GM19035 (cell line): ENCODE measurements at regions not wholly inside any gene's neighbourhood (a gene's known extent, or its start where the extent isn't known, plus 50 kb on each side); places are given as distances from the start of the nearest gene placed in this dataset.

Source experiments
- ATAC-seq: cut with Tn5 transposase; IDR thresholded peaks from one replicate; pipeline ENCODE4 v1.9.1; 2021; ENCODE audit not compliant: unreplicated experiment

DNA sequence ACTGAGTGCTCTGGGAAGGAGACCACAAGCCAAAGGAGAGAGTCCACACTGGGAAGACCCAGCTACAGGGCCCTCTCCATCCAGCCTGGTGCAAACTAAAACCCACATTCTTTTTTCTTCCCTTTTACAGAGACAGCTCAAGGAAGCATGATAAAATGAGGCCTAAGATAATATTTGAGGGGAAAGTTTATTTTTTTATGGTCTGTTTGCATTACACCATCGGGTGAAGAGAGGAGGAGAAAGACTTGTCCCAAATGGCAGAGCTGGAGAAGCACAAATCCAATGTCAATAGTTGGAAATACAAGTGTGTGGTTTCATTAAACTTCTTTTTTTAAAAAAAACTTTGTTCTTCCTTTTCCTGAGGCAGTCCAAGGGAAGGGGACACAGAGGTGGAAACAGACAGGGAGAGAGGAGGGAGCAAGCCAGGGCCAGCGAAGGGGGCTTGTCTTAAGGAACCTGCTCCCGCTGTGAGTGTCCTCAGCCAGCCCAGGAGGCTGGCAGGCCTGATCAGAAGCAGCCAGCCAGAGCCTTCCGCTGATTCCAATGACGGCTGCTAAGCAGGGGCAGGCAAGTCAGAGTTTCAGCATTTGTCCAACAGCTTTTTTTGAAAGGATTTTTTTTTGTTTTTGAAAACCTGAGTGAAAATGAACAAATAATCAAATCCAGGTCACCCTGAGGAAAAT lies 203.8 kb upstream of the SIX2 start:
- no peak for ATAC-seq

DNA sequence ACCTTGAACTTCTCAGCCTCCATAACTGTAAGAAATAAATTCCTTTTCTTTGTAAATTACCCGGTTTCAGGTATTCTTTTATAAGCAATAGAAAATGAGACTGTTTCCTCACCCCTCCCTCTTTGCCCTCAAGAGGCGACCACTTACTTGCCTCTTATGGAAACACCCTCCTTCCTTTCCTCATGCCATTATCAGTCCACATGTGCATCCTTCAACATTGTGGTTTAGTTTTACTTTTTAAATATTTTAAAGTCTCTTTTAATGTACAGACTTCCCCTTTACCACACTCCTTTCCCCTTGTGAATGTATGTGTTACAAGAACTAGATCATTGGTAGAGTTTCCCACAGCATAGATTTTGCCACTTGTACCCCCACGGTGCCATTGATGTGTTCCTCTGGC lies 202.4 kb upstream of the SIX2 start:
- no peak for ATAC-seq

DNA sequence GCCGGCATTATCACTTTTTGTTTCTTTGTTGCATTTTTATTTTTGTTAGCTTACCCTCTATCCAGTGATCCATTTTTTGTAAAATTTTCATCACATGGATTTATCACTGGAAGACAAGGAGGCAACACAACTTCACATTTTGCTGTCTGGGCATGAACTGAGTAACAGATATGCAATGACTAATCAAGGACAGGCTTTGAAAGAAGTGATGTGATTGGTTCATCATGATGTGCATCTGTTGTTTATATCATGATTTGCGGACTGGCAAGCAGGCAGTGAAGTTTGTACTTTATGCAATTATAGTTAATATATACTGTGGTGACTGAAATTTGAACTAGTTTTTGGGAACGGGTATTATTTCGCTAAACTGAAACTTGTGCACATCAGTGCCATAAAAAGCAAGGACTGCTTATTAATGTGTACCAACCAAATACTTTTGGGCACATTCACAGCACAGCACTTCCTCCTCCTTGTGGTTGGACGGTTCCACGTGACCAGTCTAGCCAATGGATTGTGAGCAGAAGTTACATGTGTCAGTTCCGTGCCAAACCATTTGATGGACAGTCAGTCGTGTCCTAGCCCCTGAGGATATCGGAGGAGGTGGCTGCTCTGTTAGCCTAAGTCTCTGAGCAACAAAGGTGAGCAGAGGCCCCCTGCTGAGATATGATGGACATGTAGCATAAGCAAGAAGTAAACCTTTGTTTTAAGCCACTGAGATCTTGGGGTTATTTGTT lies 201.4 kb upstream of the SIX2 start:
- ATAC-seq: no peak

DNA sequence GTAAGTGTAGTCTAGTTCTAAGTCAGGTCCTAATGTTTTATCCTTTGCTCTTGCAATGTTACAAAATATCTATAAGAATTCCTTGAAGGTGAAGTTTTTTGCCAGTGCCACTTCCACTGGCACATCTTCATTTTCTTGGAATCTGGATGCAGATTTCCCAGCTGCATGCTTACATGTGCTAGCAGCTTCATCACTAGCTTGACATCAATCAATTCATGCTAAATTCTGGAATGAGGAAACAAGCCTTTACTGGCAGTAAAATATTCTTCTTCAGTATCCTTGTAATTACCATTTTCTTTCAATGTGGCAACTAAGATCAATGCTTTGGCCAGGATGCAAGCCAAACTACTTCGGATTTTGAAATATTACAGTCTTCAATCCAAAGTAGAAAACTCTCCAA lies 200.6 kb upstream of the SIX2 start:
- no peak for ATAC-seq

DNA sequence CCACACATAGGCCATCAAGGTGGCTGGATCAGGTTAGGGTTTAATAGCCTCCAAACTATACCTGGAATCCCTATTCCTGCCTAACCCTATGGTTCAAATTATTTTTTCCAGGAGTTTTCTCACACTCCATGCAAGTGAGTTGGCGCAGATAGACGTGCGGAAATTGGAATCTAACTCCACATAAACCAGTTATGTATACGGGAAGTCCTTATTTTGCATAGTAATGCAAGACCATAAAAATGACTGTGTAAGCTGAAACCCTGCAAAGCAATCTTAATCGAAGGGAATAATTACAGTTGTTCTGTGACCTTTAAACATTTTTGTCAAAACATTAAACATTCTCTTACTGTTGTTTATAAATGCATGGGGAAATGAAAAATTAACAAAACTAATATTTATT lies 200.1 kb upstream of the SIX2 start:
- no peak for ATAC-seq

DNA sequence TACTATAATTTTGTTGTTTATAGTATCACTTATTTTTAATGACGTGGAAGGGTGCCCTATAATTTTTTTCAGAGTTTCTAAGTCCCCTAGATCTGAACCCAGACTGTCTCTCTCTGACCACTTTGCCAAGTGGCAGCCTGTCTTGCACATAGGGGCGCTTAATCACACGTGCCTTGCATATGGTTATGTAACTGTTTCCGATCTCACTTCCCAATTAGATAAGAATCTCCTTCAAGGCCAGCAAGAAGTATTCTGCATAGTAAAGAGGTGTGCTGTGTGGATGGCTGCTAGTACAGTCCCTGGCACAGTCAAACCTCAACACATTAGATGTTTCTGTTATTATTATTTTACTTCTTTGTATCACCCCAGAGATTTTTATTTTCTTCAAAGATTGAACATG lies 197.8 kb upstream of the SIX2 start:
- no peak for ATAC-seq

DNA sequence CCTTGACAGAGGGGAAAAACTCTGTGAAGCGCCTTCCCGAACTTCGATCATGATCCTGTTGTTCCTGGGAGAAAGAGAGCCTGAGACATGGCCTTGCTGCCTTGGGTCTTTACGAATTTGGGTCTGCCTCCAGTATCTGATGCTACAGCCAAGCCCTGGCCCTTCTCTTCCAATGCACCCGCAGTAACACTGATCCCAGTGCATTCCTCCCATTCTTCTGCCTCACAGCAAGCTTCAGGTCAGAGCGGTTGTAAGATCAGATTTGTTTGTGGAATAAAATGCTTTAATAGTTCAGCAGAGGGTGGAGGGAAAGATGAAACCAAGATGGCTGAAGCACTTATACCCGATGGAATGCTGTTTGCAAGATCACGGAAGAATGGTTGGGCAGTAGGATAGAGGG lies 196.7 kb upstream of the SIX2 start:
- ATAC-seq: no peak

DNA sequence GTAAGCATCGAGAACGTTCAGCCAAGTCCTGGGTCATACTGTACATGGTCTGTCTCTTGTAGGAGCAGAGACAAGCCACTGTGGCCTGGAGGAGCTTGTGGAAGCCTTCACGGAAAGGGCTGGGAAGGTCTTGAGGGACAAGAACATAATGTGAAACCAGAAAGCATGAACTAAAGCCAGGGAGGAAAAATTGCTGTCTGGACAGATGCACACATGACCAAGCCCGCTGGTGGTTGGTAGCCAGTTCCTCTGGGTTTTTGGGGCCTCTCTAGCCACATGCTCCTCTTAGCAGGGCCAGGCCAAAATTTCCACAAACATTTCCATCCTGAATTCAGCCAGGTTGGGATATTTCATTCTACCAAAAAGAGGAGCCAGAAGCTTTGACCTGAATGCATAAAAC lies 196.2 kb upstream of the SIX2 start:
- no peak for ATAC-seq

DNA sequence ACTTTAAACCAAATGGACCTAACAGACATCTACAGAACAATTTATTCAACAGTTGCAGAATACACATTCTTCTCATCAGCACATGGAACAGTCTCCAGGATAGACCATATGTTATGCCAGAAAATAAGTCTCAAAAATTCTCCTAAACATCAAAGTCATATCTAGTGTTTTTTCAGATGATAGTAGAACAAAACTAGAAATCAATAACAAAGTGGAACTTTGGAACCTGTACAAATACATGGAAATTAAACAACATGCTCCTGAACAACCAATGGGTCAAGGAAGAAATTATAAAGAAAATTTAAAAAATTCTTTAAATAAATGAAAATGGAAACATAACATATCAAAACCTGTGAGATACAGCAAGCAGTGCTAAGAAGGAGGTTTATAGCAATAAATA lies 194.1 kb upstream of the SIX2 start:
- no peak for ATAC-seq

DNA sequence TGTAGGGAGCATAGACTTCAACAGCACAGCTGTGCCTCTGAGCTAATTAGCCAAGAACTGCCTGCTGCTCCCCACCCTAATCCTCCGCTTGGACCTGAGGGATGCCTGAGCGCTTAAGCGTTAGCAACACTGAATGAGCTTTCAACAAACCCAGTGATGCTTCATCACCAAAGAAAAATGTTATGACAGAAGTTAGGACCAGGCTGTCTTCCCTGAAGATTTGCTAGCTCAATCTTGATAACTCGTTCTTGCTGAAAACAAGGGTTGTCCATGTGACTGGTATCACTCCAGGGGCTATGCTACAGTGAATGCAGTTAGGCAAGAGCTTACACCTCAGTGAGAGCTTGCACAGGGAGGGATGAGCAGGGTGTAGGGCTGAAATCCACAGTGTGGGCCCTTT lies 190.7 kb upstream of the SIX2 start:
- no peak for ATAC-seq

DNA sequence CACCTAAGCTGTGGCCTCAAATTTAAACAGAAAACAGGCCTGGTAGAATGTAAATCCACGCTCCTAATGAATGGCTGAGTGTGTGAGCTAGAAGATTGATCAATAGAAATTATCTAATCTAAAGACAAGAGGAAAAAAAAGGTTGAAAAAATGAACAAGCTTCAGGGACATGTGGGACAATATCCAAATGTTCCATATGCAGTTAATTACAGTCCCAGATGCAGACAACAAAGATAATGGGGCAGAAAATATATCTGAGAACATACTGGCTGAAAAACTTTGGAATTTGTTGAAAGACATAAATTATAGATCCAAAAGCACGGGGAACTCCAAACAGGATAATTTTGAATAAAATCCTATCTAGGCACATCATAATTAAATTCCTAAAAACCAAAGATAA lies 186.7 kb upstream of the SIX2 start:
- ATAC-seq: no peak

DNA sequence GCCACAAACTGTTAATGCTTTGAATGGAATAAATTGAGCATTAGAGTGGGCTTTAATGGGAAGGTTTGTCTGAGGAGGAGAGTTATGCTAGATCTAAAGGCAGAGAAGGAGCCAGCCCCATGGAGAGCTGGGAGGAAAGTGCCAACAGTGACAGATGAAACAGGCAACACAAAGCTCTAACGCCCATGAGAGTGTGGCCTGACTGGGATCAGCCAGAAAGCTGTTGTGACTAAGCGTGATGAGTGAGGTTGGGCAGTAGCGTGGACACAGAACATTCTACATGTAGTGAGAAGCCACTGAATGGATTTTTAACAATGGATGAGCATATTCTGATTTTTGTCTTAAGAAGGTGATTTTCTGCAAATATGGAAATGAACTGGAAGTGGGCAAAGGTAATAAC lies 185.3 kb upstream of the SIX2 start:
- no peak for ATAC-seq

DNA sequence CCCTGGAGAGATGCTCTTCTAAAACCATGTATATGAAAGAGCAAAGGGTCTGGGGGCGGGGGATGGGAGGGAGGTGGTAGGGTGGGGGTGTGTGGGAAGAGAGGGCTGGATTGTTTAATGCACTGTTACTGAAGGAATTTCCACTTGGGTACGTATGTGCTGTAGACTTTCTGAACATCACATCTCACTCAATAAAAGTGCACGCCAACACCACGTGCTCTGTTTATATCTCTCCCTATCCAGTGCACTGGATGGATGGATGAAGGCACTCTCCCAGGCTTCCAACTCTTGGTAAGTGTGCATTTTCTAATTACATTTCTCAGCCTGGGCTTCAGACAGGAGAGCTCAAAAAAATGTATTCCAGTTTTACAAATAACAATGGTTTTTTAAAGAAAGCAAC lies 184.3 kb upstream of the SIX2 start:
- ATAC-seq: no peak

DNA sequence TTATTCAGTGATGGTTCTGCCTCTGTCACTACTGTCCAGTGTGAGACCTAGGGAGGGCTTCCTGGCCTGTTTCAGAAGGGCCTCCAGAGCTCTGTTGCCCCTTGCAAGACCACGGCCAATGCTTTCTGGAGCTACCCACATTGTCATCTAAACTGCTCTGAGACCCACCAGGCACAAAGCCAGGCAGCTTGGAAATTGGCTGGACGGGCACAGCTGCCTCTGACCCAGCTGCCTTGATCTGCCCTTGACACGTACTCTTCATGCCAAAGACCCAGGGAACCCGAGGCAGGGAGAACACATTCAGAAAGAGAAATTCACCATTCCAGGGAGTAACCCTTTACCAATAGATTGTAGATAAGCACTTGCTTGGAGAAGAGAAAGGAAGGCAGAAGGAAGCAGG lies 183.7 kb upstream of the SIX2 start:
- ATAC-seq: no peak

DNA sequence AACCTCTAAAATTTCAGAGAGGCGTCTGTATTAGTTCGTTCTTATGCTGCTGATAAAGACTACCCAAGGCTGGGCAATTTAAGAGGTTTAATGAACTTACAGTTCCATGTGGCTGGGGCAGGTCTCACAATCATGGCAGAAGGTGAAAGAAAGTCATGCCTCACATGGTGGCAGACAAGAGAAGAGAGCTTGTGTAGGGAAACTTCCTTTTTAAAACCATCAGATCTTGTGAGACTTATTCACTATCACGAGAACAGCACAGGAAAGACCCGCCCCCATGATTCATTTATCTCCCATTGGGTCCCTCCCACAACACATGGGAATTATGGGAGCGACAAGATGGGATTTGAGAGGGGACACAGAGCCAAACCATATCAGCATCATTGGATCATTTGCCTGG lies 183.2 kb upstream of the SIX2 start:
- no peak for ATAC-seq

DNA sequence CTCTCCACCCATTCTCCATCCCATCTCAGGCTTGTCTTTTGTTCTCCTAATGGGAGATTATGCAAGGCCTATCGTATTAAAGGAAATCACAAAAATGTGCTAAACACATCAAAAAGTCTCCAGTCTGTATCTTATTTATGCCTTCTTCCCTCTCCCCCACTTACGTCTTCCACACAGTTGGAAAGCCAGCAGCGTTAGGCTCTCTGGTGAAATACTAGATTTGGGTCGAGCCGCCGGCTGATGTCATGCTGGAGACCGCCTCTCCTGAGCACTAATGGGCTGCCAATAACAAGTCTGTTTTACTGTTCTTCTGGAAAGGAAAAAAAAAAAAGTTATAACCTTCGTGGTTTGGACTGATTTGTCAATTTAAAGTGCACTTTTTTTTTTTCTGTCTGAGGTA lies 182.7 kb upstream of the SIX2 start:
- no peak for ATAC-seq

DNA sequence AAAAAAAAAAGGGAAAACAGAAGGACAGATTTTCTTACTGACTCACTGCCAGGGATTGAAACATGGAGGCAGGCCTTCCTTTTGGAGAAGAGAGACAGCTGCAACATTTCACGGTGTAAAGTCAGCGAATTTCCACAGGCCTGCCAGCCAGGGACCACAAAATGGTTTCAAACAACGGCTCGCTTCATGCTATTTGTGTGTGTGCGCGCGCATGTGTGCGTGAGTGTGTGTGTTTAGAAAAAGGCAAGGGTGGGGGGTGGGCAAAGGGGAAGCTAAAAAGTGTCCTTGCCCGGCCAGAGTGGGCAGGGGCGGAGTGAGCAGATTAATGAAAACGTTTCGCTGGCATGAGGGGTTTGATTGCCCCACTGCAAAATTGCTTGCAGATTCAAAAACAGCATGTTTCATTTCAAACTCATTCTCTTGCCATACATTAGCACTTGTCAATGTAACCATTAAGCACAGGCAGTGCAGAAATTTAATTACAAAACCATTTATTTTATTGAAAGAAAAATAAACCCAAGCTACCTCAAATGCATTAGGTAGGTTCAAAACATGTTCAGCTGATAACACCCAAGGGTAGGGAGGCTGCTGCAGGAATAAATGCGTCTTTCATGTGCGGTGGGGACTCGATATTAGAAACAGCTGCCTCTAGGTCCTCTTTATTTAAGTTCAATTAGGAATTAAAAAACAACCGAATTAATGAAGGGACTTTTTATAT lies 182.1 kb upstream of the SIX2 start:
- no peak for ATAC-seq

DNA sequence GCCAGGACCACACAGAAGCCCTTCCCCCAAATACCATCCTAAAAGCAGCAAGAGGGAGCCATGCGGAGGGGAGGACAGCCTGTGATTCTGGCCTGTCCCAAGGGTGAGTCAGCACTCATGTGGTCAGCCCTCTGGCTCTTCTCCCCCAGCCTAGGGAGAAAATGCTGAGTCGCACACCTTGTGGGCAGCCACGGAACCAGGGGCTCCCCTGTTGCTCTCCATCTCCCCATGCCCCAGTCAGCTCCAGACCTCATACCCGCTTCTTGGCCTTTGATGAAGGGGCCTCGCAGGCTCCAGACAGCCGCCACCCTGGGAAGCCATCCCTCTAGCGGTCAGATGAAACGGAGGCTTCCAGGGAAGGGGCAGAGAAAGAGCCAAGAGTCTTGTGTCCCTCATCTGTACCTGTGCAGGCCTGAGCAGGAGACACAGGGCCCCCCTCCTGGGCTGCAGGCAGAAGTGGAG lies 181.3 kb upstream of the SIX2 start:
- no peak for ATAC-seq

DNA sequence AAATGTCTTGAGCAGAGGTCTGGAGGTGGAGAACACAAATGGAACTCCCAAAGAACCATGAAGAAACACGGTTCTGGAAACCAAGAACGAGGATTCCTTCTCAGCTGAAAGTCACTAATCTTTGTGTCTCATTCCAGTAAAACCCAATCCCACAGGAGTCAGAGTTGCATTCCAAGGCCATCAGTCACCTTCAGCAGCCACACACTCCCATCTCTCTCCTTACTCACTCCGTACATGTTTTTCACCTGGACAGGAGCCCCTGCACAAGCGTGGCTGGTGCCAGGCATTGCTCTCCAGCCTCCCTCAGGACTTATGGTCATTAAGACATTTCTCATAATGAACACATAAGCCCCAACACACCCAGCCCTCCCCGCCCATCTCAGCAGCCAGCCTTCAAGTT lies 175.4 kb upstream of the SIX2 start:
- ATAC-seq: no peak

DNA sequence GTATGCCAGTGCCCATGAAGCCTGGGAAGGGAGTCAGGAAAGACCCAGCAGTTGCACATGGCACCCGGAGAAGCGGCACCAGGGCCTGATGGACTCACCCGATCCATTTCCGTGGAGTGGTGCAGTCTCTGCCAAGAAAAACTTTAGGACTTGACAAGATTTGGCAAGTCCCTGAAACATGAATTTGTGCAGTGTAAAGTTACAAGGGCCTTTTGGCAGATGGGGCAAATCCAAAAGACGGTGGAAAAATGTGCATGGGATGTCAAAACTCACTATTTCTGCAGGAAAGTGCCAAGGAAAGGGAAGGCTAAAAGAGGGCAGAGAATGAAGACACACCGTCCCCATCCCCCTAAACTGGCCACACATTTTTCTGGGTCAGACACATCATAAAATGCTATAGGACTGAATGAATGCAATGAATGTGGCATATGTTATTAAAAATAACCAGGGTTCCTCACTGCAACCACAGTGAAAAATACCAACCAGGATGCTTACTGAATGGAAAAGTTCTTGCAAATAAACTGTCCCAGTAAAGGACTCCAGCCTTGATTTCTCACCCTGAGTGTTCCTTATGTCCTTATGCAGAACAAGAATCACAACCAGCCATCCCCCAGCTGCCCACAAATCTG lies 173.5 kb upstream of the SIX2 start:
- ATAC-seq: no peak

DNA sequence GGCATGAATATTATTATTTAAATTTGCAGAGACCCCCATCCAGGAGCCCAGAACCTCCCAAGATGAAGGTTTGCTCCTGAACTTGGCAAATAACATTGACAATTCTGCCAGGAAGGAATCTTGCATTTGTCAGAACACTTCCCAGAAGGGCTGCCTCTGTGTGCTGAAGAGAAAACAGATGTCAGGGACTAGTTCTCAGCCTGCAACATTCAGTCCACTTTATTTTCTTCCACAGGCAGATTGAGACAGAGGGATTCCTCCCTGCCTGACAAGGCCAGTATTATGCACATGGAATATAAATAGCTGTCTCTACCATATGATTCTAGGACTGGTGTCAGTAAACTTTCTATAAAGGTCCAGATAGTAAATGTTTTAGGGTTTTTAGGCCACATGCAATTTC lies 171.5 kb upstream of the SIX2 start:
- ATAC-seq: no peak
